HuH-7 (cell line): ENCODE measurements at regions not wholly inside any gene's neighbourhood (a gene's known extent, or its start where the extent isn't known, plus 50 kb on each side); places are given as distances from the start of the nearest gene placed in this dataset.
"Not testable (repeated sequence)": the region's sequence is repeated elsewhere in the genome, so short reads cannot be mapped to it uniquely, and the experiment has no call there.

Source experiments
- DNase-seq: peaks from one replicate; pipeline ENCODE4 v3.0.0; 2011; ENCODE audit warnings: low spot score

DNA sequence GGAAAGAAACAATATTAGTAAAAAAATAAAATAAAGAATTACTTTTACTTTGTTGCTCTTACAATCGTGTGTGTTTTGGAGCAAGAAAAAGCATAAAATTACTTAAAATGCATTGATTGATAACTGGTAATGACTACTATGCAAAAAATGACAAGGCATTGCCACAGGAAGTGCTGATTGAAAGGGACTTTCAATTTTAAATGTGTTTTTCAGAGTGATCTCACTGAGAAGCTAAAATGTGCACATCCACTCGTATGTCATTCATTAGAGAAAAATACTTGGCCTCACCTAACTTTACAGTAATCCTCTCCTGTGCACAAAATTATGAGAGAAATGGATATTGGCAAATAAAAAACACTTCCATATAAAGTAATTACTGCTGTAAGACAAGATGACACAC lies 934.9 kb downstream of the SLITRK6 start:
- no peak for DNase-seq

DNA sequence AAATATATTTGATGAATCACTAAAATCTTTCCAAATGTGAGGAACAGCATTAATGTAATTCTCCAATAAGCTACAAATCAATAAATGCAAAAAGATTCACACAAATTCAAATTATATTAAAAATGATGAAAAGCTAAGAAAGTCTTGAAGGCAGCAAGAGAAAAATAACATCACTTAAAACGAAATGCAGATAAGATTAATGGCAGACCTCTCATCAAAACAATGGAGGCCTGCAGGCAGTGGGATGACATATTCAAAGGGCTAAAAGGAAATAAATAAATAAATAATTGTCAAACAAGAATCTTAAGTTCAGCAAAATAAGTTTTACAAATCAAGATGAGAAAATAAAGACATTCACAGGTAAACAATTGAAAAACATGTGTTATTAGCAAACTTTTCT lies 952.1 kb downstream of the SLITRK6 start:
- no peak for DNase-seq

DNA sequence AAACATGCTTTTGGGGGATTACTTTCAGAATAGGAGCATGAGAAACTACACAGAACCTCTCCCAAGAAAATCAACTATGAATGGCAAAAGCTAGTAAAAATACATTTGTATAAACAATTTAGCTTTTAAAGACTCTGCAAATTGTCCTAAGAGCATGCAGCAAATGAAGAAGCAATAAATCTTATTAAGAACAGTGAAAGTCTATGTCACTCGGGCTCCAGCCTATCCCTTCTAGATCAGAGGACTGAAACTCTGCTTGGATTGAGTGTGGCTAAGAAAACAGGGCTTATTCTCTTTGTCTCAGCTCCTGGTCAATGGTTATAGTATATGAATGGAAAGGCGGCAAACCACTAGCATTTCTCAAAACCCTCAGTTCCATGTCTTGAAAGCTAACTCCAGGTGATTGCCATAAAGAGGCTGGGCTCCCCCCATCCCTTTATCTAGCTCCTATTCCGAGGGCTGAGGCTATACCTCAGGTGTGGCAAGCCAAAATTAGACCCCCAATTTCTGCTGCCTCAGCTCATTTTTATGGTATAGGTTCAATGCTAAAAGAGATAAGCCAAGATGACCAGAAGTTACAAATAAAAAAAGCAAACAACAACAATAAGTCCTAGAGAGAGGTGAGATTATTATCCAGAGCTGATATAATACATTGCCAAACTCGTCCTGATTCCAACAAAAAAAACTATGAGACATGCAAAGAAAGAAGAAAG lies 953.2 kb downstream of the SLITRK6 start:
- no peak for DNase-seq

DNA sequence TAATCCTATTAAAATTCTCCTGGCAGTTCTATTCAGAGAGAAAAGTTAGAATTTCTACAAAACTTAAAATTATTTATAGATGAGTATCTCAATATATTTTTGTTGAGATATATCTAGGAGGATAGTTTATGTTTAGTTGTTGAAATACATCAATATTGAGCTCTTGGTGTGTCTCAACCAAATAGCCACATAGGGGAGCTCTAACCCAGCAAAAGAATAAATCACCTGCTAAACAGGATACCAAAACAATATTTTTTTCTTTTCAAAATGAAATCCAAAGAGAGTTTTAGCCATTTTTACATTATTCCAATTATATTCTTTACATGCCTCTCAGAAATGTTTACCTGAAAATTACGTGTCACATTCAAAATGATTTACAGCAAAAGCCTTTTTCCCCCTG lies 954.7 kb downstream of the SLITRK6 start:
- no peak for DNase-seq

DNA sequence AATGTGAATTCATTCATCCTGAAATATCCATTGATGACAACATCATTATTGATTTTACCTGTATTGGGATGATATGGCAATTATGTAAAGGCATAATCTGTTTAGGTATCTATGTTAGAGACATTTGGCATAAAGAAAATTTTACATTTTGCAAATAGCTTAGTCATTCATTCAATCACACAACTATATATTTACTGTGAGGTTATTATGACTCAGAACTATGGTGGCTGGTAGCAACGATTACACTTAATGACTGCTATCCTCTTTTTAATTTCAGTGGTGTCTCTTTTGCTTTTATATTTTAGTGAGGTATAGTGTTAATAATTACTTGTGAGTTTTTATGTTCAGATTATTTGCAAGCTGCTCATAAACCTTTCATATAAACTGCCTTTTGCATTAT lies 955.9 kb downstream of the SLITRK6 start:
- DNase-seq = no peak

DNA sequence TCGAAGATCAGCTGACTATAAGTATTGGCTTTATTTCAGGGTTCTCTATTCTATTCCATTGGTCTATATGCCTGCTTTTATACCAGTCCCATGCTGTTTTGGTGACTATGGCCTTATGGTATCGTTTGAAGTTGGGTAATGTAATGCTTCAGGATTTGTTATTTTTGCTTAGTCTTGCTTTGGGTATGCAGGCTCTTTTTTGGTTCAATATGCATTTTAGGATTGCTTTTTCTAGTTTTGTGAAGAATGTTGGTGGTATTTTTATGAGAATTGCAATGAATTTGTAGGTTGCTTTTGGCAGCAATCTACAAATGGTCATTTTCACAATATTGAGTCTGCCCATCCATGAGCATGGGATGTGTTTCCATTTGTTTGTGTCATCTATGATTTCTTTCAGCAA lies 951.9 kb upstream of the SLITRK1 start:
- no peak for DNase-seq

DNA sequence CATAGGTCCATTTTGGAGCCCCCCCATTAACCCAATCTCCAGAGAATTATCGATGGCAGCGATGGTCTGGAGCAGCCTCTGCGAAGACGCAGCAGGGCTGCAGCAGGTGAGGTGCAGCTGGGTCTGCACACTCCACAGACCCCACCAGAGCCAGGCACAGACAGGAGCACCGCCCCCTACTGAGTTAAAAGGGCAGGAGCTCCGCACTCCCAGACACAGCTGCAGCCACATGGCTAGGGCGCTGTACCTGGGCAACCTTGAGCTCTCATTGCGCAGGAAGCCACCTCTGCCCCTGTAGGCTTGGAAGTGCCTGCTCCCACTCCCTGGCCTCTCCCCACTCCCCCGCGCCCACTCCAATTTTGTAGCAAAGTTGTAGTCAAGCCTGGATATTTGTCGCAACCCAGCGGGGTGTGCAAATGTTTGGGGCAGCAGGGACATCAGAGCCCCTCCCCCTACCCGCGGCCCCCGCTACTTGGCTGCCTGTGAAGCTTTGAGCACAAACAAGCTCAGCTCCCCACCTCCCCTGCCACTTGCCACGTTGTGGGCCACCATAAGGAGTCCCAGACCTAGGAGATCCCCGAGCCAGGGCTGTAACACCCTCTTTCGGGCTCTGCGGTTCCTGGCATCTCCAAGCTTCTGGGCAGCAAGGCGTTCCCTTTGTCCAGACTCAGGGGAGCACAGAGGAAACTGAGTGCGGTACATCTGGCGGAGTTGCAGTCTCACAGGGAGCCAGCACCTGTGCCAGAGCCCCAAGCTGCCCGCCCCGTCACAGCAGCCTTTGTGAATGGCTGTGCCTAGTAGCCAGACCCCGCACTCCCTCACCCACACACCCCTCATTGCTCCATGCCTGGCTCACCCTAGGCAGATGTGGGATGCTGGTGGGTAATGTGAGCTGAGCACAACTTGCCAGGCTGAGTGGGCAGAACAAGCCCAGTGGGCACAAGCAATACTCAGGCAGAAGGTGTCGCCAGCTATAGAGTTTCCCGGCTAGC lies 949.7 kb upstream of the SLITRK1 start:
- no peak for DNase-seq

DNA sequence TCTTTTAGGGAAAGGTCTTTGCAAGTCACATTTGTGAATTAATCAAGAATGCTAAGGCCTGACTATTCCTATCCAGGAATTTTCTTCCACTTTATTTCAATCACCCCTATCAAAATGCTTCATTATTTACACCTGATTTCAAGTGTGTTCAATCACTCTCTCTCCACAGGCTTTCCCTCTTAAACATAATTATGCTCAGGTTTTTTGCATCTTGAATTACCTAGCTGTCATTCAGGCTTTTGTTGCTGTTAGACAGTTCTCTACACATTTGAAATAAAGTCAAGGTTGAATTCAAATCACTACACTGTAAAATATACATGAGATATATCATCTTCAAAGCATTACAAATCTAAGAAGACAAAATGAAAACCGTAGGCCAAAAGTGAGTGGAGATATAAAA lies 941.3 kb upstream of the SLITRK1 start:
- no peak for DNase-seq

DNA sequence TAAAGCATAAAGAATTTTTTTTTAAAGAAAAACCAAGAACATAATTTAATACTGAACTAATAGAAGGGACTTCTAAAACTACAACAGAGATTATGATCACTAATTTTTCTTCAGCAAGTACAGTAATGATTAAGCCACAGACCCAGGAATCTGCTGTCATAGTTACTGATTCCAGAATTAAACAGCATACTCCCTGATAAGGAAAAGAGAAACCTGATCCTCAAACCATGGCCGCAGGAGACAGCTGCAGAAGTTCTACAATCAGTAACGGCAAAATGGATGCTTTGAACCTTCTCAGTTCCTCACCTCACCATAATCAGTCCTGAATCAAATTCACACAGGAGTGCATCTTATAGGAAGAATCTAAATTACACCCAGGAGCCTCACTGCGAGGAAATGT lies 939.0 kb upstream of the SLITRK1 start:
- no peak for DNase-seq

DNA sequence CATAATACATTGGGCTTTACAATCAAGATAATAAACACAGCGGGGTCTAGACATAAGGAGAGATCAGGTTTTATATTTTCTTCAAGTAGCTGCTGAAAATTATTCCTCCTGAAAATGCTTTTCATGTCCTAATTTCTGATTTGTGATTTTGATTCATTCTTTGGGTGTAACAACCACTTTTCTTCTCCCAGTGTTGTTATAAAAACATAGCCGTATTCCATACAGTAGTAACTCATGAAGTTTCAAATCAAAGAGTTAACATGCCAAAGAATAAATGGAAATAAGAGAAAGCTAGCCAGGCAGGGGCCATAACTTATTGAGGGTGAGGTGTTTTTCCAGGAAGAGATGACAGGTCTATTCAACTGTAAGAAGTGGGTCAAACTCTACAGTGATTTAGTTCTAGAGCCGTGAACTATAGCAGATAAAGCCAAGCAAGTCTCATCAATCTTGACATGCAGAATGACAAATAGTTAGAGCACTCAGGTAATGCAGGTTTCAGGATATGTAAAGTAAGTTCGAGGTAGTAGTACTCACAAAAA lies 934.4 kb upstream of the SLITRK1 start:
- no peak for DNase-seq

DNA sequence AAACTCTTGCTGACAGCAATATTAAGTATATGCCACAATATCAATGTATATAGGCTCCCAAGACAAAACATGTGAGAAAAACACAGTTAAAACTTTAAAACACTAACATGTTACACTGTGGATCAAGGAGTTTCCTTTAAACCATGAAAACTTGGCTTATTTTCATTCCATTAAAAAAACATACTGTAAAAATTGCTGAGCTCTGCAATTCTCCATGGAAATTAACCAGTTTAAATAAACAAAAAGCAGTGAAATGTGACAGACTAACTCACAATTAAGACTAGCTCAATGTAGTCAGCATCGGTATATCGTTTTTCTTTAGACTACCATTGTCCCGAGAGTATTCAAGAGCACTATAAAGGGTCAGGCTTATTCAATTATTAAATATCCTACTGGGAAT lies 930.5 kb upstream of the SLITRK1 start:
- DNase-seq = no peak

DNA sequence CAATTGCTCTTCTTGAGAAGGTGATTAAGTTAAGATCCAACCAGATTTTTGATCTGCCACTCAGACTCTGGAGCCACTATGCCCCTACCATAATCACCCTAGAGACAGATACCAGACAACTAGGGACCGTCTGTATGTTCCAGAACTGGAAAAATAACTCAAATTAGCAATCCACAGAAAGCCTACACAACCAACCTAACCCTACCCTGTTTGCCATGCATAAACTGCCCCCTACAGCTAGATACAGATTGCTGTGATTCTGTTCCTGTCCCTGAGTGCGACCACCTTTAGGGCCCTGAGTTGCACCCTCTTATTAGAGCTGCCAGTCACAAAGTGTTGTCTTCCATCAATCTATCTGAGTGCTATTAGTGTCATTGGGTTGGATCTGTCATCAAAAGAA lies 929.8 kb upstream of the SLITRK1 start:
- no peak for DNase-seq

DNA sequence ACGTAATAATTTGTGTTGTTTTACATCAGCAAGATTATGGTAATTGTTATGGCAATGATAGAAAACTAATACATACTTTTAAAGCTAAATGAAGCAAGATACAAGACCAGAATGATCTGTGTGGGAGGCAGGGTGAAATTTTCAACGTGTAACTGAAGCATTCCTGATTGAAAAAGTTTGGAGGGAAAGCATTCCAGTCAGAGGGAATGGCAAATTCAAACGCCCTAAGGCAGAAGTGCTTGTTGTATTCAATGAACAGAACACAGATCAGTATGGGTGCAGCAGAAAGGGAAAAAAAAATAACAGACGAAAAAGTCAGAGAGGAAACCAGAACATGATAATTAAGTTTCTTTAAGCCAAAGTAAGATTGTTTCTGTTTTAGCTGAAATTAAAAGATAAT lies 928.5 kb upstream of the SLITRK1 start:
- DNase-seq = no peak

DNA sequence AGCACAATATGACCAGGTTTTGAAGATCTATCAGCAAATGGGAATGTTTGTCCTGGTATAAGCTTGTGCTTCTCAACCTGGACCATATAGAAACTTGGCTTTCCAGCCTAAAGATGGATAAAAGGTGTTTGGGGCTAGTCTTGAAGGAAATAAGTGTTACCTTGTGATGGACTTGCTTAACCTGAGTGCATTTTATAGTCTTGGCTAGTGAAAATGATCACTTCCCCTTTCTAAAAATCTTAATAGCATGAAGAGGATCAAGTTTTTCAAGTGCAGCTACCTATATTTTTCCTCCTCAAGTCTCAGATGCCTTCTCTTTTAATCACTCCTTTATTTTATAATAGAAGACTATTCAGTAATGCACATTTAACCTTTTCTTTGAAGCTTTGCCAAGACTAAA lies 919.8 kb upstream of the SLITRK1 start:
- no peak for DNase-seq

DNA sequence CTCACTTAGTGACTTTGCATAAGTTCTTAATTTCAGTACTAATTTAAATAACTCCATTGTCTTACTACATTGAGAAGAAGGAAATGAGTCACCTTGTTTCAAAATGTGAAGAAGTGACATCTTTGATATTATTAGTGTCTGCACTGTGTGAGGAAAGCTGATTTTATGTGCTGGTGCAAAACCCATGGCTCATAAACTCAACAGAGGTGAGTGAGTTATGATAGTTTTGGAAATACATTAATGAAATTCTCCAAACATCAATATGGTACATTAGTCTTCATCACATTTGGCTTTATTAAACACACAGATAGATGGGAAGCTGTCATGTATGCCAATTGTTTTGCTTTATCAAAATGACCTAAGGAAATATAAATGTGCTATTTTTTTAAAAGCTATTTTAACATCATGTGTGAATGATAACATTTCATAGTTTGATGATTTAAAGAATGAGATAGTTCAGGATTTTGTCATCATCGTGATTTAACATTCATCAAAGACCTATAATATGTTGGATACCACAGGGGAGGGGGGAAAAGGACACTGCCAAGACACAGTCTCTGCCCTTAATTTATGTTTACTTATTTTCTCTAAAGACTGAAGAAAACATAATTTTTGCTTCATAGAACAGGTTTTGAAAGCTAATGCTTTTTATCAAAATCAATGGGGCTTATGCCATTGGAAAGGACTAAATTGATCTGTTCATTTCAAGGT lies 902.3 kb upstream of the SLITRK1 start:
- no peak for DNase-seq

DNA sequence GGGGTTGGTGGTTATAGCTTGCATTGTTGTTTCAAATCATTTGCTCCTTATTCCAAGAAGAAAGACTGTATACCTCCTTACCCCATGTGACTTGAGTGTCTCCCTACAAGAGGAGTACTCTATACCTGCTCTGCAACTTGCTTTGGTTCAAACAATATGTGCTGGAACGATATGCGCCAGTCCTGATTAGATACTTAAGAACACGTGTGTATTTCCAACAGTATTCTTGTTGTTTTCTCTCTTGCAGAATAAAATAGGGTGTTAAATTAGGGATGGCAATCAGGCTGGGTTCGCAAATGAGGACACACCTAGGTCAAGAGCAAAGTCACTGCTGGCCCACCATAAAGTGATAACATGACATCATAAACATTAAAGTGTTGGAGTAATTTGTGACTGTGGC lies 895.0 kb upstream of the SLITRK1 start:
- DNase-seq = no peak

DNA sequence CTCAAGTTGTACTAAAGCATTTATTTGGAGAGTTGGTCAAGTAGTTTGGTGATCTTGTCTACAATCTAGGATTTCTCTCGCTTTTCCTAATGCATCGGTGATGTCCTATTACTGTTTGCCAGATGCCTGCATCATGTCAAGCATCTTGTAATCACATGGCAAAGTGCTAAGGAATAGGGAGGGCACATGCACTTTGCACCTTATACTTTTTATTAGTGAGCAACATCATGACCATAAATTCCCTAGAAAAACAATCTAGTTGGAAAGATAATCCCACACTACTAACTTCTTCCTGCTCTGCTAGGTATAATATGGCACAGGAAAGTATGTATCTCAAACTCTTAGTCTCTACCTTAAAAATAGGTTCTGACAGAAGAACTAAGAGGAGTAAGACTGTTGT lies 894.3 kb upstream of the SLITRK1 start:
- no peak for DNase-seq

DNA sequence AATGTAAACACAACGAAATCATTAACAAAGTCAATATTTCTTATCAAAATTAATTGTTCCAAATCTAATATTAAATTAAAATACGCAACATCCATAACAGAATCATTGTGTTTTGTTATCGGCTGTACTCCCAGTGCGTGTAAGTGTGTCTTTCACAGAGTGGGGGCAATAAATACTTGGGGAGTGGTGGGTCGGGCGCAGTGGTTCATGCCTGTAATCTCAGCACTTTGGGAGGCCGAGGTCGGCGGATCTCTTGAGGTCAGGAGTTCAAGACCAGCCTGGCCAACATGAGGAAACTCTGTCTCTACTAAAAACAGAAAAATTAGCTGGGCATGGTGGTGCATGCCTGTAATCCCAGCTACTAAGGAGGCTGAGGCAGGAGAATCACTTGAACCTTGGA lies 893.6 kb upstream of the SLITRK1 start:
- not testable (repeated sequence) for DNase-seq

DNA sequence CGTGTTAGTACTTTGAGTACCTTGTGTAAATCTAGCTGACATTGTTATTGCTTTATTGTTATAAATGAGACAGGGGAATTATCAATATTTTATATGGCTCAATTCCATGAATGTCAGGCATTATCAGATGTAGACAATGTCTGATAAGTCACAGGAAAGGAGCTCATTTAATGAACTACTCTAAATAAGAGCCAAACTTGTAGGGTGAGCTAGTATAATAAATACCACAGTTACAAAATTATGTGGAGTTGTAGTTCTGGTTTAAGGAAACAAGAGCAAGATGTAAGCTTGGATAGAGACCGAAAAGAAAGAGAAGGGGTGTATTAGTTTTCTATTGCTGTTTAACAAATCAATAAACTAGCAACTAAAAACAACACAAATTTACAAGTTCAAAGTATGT lies 891.8 kb upstream of the SLITRK1 start:
- no peak for DNase-seq

DNA sequence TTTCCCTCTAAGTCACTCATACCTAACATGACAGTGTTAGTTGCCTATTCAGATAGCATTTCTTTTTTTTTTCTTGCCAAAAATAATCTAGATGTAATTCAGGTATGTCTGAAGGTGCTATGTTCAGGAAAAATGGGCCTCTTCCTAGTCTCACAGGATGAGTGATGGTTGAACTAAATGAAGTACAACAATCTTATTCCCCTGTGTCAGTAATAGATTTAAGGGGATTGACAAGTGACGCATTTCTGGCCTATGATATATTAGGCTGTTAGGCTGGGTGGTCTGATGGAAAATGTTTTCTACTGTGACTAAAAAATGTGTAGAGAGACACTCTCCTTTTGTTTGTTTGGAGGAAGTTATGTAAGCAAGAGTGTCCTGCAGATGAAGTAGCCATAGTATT lies 878.7 kb upstream of the SLITRK1 start:
- no peak for DNase-seq

DNA sequence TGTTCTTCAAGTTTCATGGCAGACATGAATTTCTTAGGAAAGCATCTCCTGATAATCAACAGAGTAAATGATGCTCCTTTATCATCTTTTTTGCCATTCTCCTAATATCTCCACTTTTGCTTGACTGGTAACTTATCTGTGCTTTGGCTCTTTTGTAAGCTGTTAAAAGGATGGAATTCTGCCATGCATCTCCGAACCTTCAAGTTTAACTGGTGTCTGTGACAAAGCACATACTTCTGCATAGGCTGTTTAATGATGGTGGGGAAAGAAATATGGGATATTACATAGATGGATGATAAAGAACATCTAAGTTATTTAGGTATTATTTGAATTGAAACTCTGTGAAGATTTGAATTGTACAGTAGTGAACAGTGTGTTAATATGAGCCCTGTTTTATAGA lies 866.9 kb upstream of the SLITRK1 start:
- DNase-seq = no peak

DNA sequence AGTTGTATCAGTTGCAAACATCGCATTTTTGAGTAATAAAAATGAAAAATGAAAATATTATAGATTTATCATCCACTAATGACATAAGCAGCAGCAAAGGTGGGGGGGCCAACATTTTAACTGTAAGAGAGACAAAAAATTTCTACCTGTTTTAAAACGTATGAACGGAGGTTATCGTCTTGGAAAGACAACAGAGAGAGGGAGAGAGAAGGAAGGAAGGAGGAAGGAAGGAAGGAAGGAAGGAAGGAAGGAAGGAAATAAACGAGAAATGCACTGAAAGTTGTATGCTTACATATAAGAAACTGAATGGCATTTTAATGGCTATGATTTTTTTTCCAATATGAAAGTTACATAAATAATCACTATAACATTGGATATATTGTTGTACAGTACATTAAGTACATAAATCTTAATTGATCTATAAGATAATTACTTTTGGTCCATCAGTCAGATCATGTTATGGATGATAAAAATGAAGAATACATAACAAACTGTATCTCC lies 862.8 kb upstream of the SLITRK1 start:
- DNase-seq = no peak
